ENCODE measurements at regions not wholly inside any gene's neighbourhood (a gene's known extent, or its start where the extent isn't known, plus 50 kb on each side); places are given as distances from the start of the nearest gene placed in this dataset.

DNA sequence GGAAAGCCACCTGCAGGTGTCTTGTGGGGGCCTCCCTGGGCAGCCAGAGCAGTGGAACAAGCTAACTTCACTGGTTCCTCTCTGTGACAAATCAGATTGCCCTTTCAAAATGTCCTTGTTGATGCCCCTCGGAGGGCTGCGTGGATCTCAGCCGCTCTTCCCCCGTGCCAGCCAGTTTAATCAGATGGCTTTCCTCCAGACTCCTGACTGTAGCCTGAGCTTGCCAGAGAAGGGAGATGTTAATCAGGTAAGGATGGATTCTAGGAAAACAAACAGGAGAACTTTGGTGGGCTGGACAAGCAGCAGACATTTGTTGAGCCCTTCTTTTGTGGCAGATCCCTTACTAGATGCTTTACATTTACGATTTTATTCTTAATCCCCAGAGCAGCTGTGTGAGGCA, 88.2 kb downstream of the DMRTA2 start:
- TF ChIP-seq POLR2A (IDR thresholded peaks at IDR 0.05), result no peak
- TF ChIP-seq, protein P1, sequence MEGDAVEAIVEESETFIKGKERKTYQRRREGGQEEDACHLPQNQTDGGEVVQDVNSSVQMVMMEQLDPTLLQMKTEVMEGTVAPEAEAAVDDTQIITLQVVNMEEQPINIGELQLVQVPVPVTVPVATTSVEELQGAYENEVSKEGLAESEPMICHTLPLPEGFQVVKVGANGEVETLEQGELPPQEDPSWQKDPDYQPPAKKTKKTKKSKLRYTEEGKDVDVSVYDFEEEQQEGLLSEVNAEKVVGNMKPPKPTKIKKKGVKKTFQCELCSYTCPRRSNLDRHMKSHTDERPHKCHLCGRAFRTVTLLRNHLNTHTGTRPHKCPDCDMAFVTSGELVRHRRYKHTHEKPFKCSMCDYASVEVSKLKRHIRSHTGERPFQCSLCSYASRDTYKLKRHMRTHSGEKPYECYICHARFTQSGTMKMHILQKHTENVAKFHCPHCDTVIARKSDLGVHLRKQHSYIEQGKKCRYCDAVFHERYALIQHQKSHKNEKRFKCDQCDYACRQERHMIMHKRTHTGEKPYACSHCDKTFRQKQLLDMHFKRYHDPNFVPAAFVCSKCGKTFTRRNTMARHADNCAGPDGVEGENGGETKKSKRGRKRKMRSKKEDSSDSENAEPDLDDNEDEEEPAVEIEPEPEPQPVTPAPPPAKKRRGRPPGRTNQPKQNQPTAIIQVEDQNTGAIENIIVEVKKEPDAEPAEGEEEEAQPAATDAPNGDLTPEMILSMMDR (IDR thresholded peaks at IDR 0.05), result no peak

All from vagina (tissue), 2 donors.